DMS 273 (cell line): ENCODE measurements at regions not wholly inside any gene's neighbourhood (a gene's known extent, or its start where the extent isn't known, plus 50 kb on each side); places are given as distances from the start of the nearest gene placed in this dataset.

Source experiments
- DNase-seq: peaks from one replicate; lab custom pipeline; 2025; ENCODE audit not compliant: unreplicated experiment; lab: John Stamatoyannopoulos, UW

GRCh38 chr20:20993372-20993771 lies 112.8 kb downstream of the LINC00237 start:
- peak; percentile 30 for DNase-seq

- peak; percentile 81 for DNase-seq
Measured at GRCh38 chr20:20992686-20993360, 113.3 kb downstream of the LINC00237 start.

- DNase-seq = peak; percentile 56
Measured at GRCh38 chr20:20992277-20992676, 113.9 kb downstream of the LINC00237 start.

- DNase-seq = no peak
Measured at GRCh38 chr20:20989081-20989480, 117.1 kb downstream of the LINC00237 start.

GRCh38 chr20:20979934-20980333 lies 126.2 kb downstream of the LINC00237 start:
- DNase-seq = no peak

- no peak for DNase-seq
Measured at GRCh38 chr20:20977786-20978185, 128.4 kb downstream of the LINC00237 start.

GRCh38 chr20:20972490-20972889 lies 133.7 kb downstream of the LINC00237 start:
- DNase-seq = no peak

- DNase-seq = no peak
Measured at GRCh38 chr20:20971810-20972209, 134.3 kb downstream of the LINC00237 start.

- peak; percentile 57 for DNase-seq
Measured at GRCh38 chr20:20970841-20971240, 135.3 kb downstream of the LINC00237 start.

GRCh38 chr20:20969701-20970280 lies 136.4 kb downstream of the LINC00237 start:
- no peak for DNase-seq

GRCh38 chr20:20967564-20968184 lies 138.5 kb downstream of the LINC00237 start:
- DNase-seq = no peak

- DNase-seq = no peak
Measured at GRCh38 chr20:20966171-20966570, 140.0 kb downstream of the LINC00237 start.

GRCh38 chr20:20959031-20959755 lies 147.0 kb downstream of the LINC00237 start:
- no peak for DNase-seq

- no peak for DNase-seq
Measured at GRCh38 chr20:20956513-20956931, 149.6 kb downstream of the LINC00237 start.

- DNase-seq = no peak
Measured at GRCh38 chr20:20955892-20956291, 150.3 kb downstream of the LINC00237 start.

GRCh38 chr20:20953738-20954618 lies 152.2 kb downstream of the LINC00237 start:
- DNase-seq = no peak

GRCh38 chr20:20950620-20951019 lies 155.5 kb downstream of the LINC00237 start:
- DNase-seq = no peak

GRCh38 chr20:20946122-20946759 lies 159.9 kb downstream of the LINC00237 start:
- DNase-seq = no peak

GRCh38 chr20:20941468-20941889 lies 164.7 kb downstream of the LINC00237 start:
- DNase-seq = no peak

- DNase-seq = no peak
Measured at GRCh38 chr20:20939006-20939405, 167.2 kb downstream of the LINC00237 start.
